CD4-positive, alpha-beta memory T cell (primary cell): ENCODE measurements at regions not wholly inside any gene's neighbourhood (a gene's known extent, or its start where the extent isn't known, plus 50 kb on each side); places are given as distances from the start of the nearest gene placed in this dataset.

Experiments
- CTCF ChIA-PET: fragments of 350-600 bp; sonication (Branson Sonifier 250); formaldehyde crosslinking; loops from one replicate; lab custom pipeline; 2021; ENCODE audit warnings: inconsistent platforms; ENCODE audit not compliant: partially characterized antibody; lab: Charles Lee
- POLR2A ChIA-PET: fragments of 350-600 bp; sonication (Branson Sonifier 250); formaldehyde crosslinking; loops from one replicate; lab custom pipeline; 2021; ENCODE audit not compliant: partially characterized antibody; lab: Charles Lee
- DNase-seq, 5 donors: peaks; one replicate each; pipeline versions ENCODE4 v3.0.0 to v3.0.0-alpha.2; 2020 to 2022; ENCODE audit warnings: mixed read lengths in 1 of 5
- H3K27ac ChIP-seq: one replicate; pipeline ENCODE4 v1.7.0; 2013; ENCODE audit warnings: low read depth, low read length
- H3K27me3 ChIP-seq: 2 replicates; pipeline ENCODE4 v1.7.0; 2013; ENCODE audit warnings: mild to moderate bottlenecking, low read length, moderate library complexity; ENCODE audit not compliant: insufficient read depth
- H3K36me3 ChIP-seq: 2 replicates; pipeline ENCODE4 v1.7.0; 2013; ENCODE audit warnings: mild to moderate bottlenecking, low read length, moderate library complexity; ENCODE audit not compliant: insufficient read depth
- H3K4me1 ChIP-seq: 2 replicates; pipeline ENCODE4 v1.7.0; 2013; ENCODE audit warnings: mild to moderate bottlenecking, low read length, moderate library complexity; ENCODE audit not compliant: insufficient read depth
- H3K4me3 ChIP-seq, 2 donors: one replicate each; pipeline ENCODE4 v1.7.0; 2013; ENCODE audit warnings: low read length in 2 of 2, mild to moderate bottlenecking in 1 of 2
- H3K9me3 ChIP-seq, 2 donors: one replicate each; pipeline ENCODE4 v1.7.0; 2013; ENCODE audit warnings: low read length in 2 of 2, control low read depth in 1 of 2; ENCODE audit not compliant: control insufficient read depth in 1 of 2
- H3K27ac Mint-ChIP-seq, 7 donors: one replicate each; pipeline ENCODE4 v1.8.0; 2020 to 2021; ENCODE audit warnings: mixed read lengths in 7 of 7, mild to moderate bottlenecking in 6 of 7, inconsistent platforms in 3 of 7, moderate library complexity in 3 of 7
- H3K27me3 Mint-ChIP-seq, 2 donors: one replicate each; pipeline ENCODE4 v1.8.0; 2020 to 2021; ENCODE audit warnings: mixed read lengths in 2 of 2
- H3K36me3 Mint-ChIP-seq, 2 donors: one replicate each; pipeline ENCODE4 v1.8.0; 2020 to 2021; ENCODE audit warnings: mixed read lengths in 2 of 2, inconsistent platforms in 1 of 2, mild to moderate bottlenecking in 1 of 2
- H3K4me1 Mint-ChIP-seq, 4 donors: one replicate each; pipeline ENCODE4 v1.8.0; 2020 to 2021; ENCODE audit warnings: mixed read lengths in 4 of 4, mild to moderate bottlenecking in 1 of 4
- H3K4me3 Mint-ChIP-seq, 8 donors: one replicate each; pipeline ENCODE4 v1.8.0; 2020 to 2021; ENCODE audit warnings: mixed read lengths in 8 of 8, mild to moderate bottlenecking in 7 of 8, moderate library complexity in 6 of 8, inconsistent platforms in 3 of 8
- H3K9me3 Mint-ChIP-seq, 8 donors: one replicate each; pipeline ENCODE4 v1.8.0; 2020 to 2021; ENCODE audit warnings: mixed read lengths in 8 of 8, mild to moderate bottlenecking in 5 of 8, inconsistent platforms in 3 of 8, moderate library complexity in 1 of 8
- intact Hi-C: fragments of 100-400 bp; cut with micrococcal nuclease; formaldehyde crosslinking; loops from one replicate; pipeline ENCODE4 v1.15.1; 2023

DNA sequence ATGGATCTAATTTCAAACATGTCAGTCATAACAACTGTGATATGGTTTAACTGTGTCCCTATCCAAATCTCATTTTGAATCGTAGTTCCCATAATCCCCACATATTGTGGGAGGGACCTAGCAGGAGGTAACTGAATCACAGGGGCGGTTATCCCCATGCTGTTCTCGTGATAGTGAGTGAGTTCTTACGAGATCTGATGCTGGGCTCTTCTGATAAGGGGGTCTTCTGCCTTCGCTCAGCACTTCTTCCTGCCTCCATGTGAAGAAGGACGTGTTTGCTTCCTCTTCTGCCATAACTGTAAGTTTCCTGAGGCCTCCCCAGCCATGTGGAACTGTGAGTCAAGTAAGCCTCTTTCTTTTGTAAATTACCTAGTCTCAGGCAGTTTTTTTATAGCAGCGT, 138.0 kb upstream of the PCGF5 start:
- intact Hi-C loops = no loop called here
- no peak overlapping the region for H3K4me3 Mint-ChIP-seq

GRCh38 chr10:91088300-91089140, 131.9 kb upstream of the PCGF5 start:
- Histone ChIP-seq H3K9me3 (no peaks in the 10 kb centered on the region), H3K27me3 (no peaks in the 10 kb centered on the region), H3K36me3 (no peaks in the 10 kb centered on the region), H3K4me1 (no peaks in the 10 kb centered on the region), H3K27ac (no peak overlapping the region), H3K4me3 (no peak overlapping the region)
- H3K4me3 Mint-ChIP-seq = no peak overlapping the region
- no peaks in the 10 kb centered on the region for H3K36me3 Mint-ChIP-seq
- CTCF ChIA-PET = interaction anchor here (0.7 to 7.3 kb wide), 18 partner anchors 9 to 193 kb away, joined by 3 to 156 read pairs (median 4); no protein-coding TSS in a partner anchor
- H3K4me1 Mint-ChIP-seq = no peaks in the 10 kb centered on the region
- intact Hi-C loops = loop anchor here (1.0 kb wide), 2 partner anchors 82 to 163 kb away; no protein-coding TSS in a partner anchor
- POLR2A ChIA-PET = interaction anchor here (0.6 to 1.4 kb wide), 2 partner anchors 74 to 113 kb away, joined by 3 to 6 read pairs; no protein-coding TSS in a partner anchor
- H3K9me3 Mint-ChIP-seq = peaks cover 0 to 1% (median under 1%) of the 10 kb centered on the region in 8 donors
- DNase-seq = peak in 4 of 5 donors; percentile 22 to 29 (median 24)
- peak overlapping the region in 1 of 7 donors; percentile 36 for H3K27ac Mint-ChIP-seq
- no peaks in the 10 kb centered on the region for H3K27me3 Mint-ChIP-seq

More for the DNA sequence above, 138.0 kb upstream of the PCGF5 start:
- no peak overlapping the region for H3K4me3 ChIP-seq
- DNase-seq = no peak
- H3K4me1 Mint-ChIP-seq = no peaks in the 10 kb centered on the region
- H3K27ac Mint-ChIP-seq = peak overlapping the region in 1 of 7 donors; percentile 25
- no peaks in the 10 kb centered on the region for H3K4me1 ChIP-seq
- H3K9me3 Mint-ChIP-seq = no peaks in the 10 kb centered on the region
- ChIA-PET POLR2A (no interaction called here), CTCF (interaction anchor here (1.3 kb wide), 1 partner anchor 76 kb away, joined by 4 read pairs; no protein-coding TSS in a partner anchor)
- H3K36me3 Mint-ChIP-seq = no peaks in the 10 kb centered on the region
- H3K27me3 Mint-ChIP-seq = peaks cover 1 to 2% of the 10 kb centered on the region in 2 donors
- no peaks in the 10 kb centered on the region for H3K36me3 ChIP-seq
- H3K27ac ChIP-seq = no peak overlapping the region
- H3K27me3 ChIP-seq = no peaks in the 10 kb centered on the region
- no peaks in the 10 kb centered on the region for H3K9me3 ChIP-seq

- intact Hi-C loops = no loop called here
- H3K36me3 ChIP-seq = no peaks in the 10 kb centered on the region
- no peaks in the 10 kb centered on the region for H3K27me3 ChIP-seq
- H3K27ac ChIP-seq = no peak overlapping the region
- H3K4me3 ChIP-seq = no peak overlapping the region
- peak in 1 of 5 donors; percentile 6 for DNase-seq
- no peaks in the 10 kb centered on the region for H3K9me3 ChIP-seq
- H3K9me3 Mint-ChIP-seq = peaks cover 0 to 17% (median 7%) of the 10 kb centered on the region in 8 donors
- ChIA-PET POLR2A (no interaction called here), CTCF (interaction anchor here (0.8 to 7.3 kb wide), 5 partner anchors 11 to 159 kb away, joined by 3 to 156 read pairs (median 6); no protein-coding TSS in a partner anchor)
- no peak overlapping the region for H3K27ac Mint-ChIP-seq
- peaks cover 0 to 7% of the 10 kb centered on the region in 2 donors for H3K36me3 Mint-ChIP-seq
- H3K27me3 Mint-ChIP-seq = peaks cover 0 to 1% of the 10 kb centered on the region in 2 donors
- no peaks in the 10 kb centered on the region for H3K4me1 ChIP-seq
- no peak overlapping the region for H3K4me3 Mint-ChIP-seq
- H3K4me1 Mint-ChIP-seq = no peaks in the 10 kb centered on the region
Measured at GRCh38 chr10:91090761-91091529, 129.5 kb upstream of the PCGF5 start.

- H3K9me3 ChIP-seq = no peaks in the 10 kb centered on the region
- peaks cover 0 to 7% of the 10 kb centered on the region in 2 donors for H3K36me3 Mint-ChIP-seq
- H3K4me1 Mint-ChIP-seq = peaks cover 0 to 1% (median 0%) of the 10 kb centered on the region in 4 donors
- H3K4me3 ChIP-seq = no peak overlapping the region
- intact Hi-C loops = no loop called here
- no peaks in the 10 kb centered on the region for H3K27me3 ChIP-seq
- no peak for DNase-seq
- H3K4me1 ChIP-seq = no peaks in the 10 kb centered on the region
- CTCF ChIA-PET = interaction anchor here (7.3 kb wide), 1 partner anchor 159 kb away, joined by 156 read pairs; no protein-coding TSS in a partner anchor
- H3K27ac ChIP-seq = no peak overlapping the region
- no peaks in the 10 kb centered on the region for H3K36me3 ChIP-seq
- H3K9me3 Mint-ChIP-seq = peaks cover 0 to 17% (median 7%) of the 10 kb centered on the region in 8 donors
- POLR2A ChIA-PET = no interaction called here
- no peak overlapping the region for H3K27ac Mint-ChIP-seq
- H3K27me3 Mint-ChIP-seq = peaks cover 3% of the 10 kb centered on the region in 2 donors
- H3K4me3 Mint-ChIP-seq = no peak overlapping the region
Measured at GRCh38 chr10:91091780-91092179, 128.7 kb upstream of the PCGF5 start.

GRCh38 chr10:91096274-91096673, 124.2 kb upstream of the PCGF5 start:
- H3K4me3 Mint-ChIP-seq = no peak overlapping the region
- POLR2A ChIA-PET = no interaction called here
- Histone ChIP-seq H3K36me3 (no peaks in the 10 kb centered on the region), H3K4me1 (no peaks in the 10 kb centered on the region), H3K4me3 (no peak overlapping the region), H3K9me3 (no peaks in the 10 kb centered on the region), H3K27ac (no peak overlapping the region), H3K27me3 (no peaks in the 10 kb centered on the region)
- H3K9me3 Mint-ChIP-seq = peaks cover 4 to 31% (median 18%) of the 10 kb centered on the region in 8 donors
- peaks cover 2 to 18% of the 10 kb centered on the region in 2 donors for H3K36me3 Mint-ChIP-seq
- no peak for DNase-seq
- H3K27me3 Mint-ChIP-seq = peaks cover 3 to 5% of the 10 kb centered on the region in 2 donors
- peaks cover 0 to 1% (median 0%) of the 10 kb centered on the region in 4 donors for H3K4me1 Mint-ChIP-seq
- intact Hi-C loops = no loop called here
- CTCF ChIA-PET = interaction anchor here (1.7 kb wide), 1 partner anchor 154 kb away, joined by 5 read pairs; no protein-coding TSS in a partner anchor
- no peak overlapping the region for H3K27ac Mint-ChIP-seq

DNA sequence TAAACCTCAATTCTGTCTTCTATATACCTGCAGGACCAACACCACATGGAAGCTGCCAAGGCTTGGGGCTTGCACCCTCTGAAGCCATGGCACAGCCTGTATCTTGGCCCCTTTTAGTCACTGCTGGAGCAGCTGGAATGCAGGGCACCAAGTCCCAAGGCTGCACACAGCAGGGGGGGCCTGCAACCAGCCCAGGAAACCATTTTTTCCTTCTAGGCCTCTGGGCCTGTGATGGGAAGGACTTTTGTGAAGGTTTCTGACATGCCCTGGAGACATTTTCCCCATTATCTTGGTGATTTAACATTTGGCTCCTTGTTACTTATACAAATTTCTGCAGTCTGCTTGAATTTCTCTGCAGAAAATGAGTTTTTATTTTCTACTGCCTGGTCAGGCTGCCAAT, 123.2 kb upstream of the PCGF5 start:
- Mint-ChIP-seq H3K27ac (no peak overlapping the region), H3K27me3 (peaks cover 3 to 5% of the 10 kb centered on the region in 2 donors), H3K9me3 (peaks cover 4 to 31% (median 18%) of the 10 kb centered on the region in 8 donors), H3K4me3 (no peak overlapping the region), H3K36me3 (peaks cover 2 to 18% of the 10 kb centered on the region in 2 donors), H3K4me1 (peaks cover 0 to 1% (median 0%) of the 10 kb centered on the region in 4 donors)
- H3K9me3 ChIP-seq = no peaks in the 10 kb centered on the region
- CTCF ChIA-PET = interaction anchor here (1.7 kb wide), 1 partner anchor 153 kb away, joined by 5 read pairs; no protein-coding TSS in a partner anchor
- intact Hi-C loops = no loop called here
- H3K4me3 ChIP-seq = no peak overlapping the region
- H3K4me1 ChIP-seq = no peaks in the 10 kb centered on the region
- no peaks in the 10 kb centered on the region for H3K36me3 ChIP-seq
- no peaks in the 10 kb centered on the region for H3K27me3 ChIP-seq
- no peak for DNase-seq
- no peak overlapping the region for H3K27ac ChIP-seq
- POLR2A ChIA-PET = no interaction called here
